GM12873 (cell line): ENCODE measurements at regions not wholly inside any gene's neighbourhood (a gene's known extent, or its start where the extent isn't known, plus 50 kb on each side); places are given as distances from the start of the nearest gene placed in this dataset.

Experiments
- TF ChIP-seq, protein P1 (sequence below): IDR thresholded peaks from 2 replicates; pipeline ENCODE4 v1.5.1; 2012; ENCODE audit warnings: low read depth, mild to moderate bottlenecking, moderate library complexity, low read length, control low read depth; ENCODE audit not compliant: insufficient read depth; ENCODE audit errors: missing control alignments

DNA sequence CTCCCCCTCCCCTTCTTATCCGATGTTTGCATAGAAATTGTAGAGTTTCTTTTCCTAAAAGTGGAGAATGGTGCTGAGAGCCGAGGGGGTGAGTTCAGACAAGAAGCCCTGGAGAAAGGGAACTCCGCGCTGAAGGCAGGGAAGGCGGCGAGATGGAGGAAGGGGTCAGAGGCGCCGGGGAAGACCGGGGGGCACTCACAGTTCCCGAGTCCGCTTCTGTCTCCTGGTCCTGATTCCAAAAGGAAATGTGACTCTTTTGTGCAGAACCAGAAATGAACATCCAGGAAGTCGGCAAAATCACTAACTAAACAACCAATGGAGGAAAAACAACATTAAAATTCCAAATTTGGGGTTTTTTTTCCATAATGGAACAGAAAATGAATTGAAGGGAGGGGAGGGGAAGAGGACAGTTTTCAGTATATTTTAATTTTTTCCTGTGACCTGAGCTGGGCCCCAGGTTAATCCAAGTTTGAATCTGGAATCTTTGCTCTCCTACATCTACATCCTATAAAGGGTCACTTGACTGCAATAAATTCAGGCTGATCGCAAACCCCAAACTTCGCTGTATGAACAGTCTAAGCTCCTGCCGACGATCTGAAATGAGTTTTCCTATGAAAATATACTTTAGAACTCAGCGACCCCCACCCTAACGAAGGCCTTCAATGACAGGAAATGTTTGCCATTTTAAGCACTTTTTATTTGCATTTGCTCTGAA, 252.3 kb downstream of the C16orf95 start:
- TF ChIP-seq, protein P1, sequence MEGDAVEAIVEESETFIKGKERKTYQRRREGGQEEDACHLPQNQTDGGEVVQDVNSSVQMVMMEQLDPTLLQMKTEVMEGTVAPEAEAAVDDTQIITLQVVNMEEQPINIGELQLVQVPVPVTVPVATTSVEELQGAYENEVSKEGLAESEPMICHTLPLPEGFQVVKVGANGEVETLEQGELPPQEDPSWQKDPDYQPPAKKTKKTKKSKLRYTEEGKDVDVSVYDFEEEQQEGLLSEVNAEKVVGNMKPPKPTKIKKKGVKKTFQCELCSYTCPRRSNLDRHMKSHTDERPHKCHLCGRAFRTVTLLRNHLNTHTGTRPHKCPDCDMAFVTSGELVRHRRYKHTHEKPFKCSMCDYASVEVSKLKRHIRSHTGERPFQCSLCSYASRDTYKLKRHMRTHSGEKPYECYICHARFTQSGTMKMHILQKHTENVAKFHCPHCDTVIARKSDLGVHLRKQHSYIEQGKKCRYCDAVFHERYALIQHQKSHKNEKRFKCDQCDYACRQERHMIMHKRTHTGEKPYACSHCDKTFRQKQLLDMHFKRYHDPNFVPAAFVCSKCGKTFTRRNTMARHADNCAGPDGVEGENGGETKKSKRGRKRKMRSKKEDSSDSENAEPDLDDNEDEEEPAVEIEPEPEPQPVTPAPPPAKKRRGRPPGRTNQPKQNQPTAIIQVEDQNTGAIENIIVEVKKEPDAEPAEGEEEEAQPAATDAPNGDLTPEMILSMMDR = no peak

DNA sequence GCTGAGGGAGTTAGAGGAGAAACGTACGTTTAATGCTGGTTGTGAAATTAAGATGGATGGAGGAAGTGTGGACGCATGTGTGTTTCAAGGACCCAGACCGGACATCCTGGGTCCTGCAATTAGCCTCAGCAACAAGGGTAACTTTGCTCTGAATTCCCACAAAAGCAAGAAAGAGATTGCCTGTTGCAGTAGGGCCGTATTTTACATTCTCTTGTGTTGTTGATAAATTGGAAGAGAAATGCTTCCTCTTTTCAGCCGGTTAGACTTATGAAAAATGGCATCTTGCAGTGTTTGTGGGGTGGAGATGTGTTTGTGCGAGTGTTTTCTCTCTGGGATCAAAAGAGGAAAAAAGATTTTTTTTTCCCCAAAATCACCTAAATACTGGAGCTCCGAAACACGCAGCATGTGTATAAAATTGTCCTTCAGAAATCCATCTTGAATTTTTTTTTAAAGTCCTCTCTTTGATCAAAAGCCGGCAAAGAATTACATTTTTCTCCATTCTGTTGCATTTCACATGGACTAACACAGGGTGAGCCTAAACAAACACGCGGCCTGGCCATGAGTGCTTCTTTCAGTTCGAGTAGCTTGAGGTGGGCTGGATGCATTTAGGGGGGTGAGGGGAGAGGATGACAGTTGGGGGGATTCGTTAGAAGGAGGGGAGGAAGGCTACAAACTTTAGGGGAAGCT, 251.6 kb downstream of the C16orf95 start:
- TF ChIP-seq, protein P1 = no peak

DNA sequence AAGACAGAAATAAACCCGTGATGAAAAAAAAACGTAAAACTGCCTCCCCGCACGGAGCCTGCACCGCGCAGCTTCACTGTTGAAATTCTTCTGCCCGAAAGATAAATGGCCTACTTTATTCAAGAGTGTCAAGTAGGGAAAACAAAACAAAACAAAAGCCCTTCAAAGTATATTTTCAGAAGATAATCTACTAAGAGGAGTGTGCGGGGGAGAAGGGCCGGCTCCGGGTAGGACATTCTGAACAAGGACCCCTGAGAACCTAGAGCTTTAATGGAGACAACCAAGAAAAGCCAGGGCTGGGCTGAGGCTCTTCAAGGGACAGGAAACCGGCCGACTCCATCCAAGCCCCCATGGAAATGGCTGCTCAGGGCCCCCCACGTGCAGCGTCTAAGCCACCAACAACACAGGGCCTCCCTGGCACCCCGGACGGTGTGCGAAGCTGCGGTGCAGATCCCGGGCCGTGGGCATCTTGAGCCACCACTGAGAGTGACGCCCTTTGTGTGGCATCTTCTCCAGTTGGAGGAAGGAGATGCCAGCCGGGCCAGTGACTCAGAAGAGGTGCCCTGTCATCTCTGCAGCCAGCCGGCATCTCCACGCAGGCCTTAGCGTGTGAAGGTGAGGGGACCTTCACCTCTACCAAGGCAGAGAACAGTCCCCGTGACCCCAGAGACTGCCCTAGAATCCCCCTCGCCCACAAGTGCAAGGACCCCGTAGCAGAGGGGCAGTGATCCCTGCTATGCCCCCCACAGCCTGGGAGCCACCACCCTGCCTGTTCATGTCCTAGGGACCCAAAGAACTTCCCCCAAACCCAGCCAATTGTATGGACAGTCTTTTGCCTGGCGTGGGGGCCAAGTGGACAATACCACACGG, 250.8 kb downstream of the C16orf95 start:
- TF ChIP-seq, protein P1 = no peak

DNA sequence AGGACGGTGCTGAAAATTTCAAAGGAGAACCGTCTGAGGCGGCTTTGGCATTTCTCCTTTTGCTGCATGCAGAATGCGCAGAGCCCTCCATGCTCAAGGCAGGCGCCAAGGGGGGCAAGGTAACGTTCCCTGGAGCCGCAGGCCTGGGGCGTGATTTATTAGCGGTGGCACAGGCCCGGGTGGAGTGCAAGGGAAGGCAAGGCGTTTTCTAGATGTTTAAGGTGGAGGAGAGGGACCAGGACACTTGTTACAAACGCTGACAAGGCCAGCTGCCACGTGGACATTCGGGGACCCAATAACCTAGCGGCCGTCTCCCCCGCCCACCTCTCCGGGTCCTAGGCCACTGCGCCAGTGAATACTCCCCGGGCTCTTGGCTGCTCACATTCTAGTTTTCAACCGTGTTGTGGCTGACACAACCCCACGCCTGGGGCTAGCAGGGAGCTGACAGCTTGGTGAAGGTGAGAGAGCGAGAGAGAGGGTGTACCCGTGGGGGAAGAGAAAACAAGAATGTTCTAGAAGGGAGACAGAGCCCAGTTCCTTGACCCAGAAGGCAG, 250.1 kb downstream of the C16orf95 start:
- TF ChIP-seq, protein P1 = no peak

DNA sequence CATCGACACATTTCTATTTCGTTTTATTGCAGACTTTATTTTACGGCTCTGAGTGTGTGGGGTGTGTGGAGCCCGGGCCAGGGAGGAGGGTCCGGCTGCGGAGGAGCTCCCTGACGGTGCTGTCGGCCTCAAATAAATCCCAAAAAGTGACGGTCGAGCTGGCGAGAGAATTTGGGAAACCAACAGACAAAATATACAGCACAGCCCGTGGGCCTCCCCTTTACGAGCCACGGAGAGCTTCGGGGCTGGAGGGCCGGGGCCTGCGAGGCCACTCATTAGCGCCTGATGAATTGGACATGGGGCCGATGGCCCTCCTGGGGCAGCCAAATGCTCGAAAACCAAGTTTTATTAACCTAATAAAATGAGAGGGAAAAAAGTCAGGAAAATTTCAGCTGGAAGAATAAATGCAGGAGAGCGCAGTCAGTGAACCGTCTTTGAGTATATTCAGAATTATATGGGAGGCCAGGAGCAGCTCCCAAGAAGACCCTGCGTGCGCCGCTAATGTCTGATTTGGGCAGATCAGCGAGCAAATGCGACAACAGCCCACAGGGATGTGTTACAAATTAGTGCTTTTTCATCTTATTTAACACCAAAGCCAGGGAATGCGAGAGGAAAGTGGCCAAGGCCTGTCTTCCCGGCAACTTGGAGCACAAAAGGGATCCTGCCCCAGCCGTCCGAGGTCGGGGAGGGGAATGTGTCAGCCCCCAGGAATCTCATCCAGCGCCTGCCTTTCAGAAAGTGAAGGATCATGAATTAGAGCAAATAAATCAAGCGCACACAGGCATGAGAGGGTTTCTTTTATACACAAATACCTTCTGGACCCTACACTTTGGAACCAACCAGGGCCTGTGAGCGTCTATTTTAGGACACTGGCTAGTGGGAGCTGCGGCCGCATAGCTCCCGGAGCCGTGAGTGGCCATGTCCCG, 249.1 kb downstream of the C16orf95 start:
- TF ChIP-seq, protein P1 = no peak

DNA sequence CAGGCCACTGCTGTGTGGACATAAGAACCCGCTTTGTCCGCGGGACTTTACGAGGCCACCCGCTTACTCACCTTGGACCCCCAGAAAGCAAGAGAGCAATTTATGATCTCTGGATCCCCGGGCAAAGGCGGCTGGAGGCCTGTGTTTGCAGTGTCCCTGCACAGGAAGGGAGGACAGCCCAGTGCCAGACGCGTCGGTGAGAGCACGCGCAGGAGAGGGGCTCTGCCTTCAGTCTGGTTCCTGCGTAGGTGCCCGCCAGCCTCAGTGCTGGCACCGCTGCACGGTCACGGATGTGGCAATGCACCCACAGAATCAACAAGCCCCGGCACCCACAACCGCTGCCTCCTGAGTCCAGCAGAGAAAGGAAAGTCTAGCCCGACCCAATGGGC, 248.4 kb downstream of the C16orf95 start:
- TF ChIP-seq, protein P1 = no peak
